COLO668 (cell line): ENCODE measurements at regions not wholly inside any gene's neighbourhood (a gene's known extent, or its start where the extent isn't known, plus 50 kb on each side); places are given as distances from the start of the nearest gene placed in this dataset.
"Not testable (repeated sequence)": the region's sequence is repeated elsewhere in the genome, so short reads cannot be mapped to it uniquely, and the experiment has no call there.

ENCODE experiments used
- DNase-seq: peaks from one replicate; lab custom pipeline; 2025; ENCODE audit not compliant: unreplicated experiment; lab: John Stamatoyannopoulos, UW

DNA sequence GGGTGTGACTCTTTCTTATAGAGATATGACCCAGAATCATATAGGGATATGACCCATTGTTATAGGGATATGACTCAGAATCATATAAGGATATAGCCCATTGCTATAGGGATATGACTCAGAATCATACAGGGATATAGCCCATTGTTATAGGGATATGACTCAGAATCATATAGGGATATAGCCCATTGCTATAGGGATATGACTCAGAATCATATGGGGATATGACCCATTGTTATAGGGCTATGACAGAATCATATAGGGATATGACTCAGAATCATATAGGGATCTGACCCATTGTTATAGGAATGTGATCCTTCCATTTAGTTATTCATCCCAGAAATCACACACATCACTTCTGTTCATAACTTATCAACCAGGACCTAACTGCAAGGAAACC, 312.2 kb upstream of the ADARB2 start:
- no peak for DNase-seq

DNA sequence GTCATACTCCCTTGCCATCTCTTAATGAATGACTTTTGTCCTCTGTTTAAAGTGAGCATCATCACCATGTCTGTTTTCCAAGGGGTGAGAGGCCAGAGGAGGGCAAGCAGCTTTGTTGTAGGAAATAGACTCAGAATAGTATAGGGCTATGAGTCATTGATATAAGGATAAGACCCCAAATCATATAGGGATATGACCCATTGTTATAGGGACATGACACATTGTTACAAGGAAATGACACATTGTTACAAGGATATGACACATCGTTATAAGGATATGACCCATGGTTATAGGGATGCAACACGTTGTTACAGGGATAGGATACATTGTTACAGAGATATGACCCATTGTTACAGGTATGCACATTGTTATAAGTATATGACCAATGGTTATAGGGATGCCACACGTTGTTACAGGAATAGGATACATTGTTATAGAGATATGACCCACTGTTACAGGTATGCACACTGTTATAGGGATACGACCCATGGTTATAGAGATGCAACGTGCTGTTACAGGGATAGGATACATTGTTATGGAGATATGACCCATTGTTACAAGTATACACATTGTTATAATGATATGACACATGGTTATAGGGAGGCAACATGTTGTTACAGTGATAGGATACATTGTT, 311.1 kb upstream of the ADARB2 start:
- no peak for DNase-seq

DNA sequence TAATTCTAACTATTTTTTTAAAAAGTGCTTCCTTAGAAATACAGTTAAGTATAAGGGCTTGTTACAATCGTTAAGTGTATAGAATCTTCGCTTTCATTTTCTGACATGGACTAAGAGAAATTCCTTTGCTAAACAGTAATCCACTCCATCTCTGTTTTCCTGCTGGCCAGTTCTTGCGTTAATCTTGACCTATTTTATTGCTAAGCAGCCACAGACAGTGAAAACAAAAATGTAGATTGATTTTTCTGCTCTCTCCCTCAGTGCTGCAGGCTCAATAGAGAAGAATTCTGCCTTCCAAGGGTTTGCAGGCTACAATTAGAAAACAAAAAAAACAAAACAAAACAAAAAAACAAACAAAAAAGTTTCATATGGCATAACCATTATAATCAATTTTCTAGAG, 310.4 kb upstream of the ADARB2 start:
- no peak for DNase-seq

DNA sequence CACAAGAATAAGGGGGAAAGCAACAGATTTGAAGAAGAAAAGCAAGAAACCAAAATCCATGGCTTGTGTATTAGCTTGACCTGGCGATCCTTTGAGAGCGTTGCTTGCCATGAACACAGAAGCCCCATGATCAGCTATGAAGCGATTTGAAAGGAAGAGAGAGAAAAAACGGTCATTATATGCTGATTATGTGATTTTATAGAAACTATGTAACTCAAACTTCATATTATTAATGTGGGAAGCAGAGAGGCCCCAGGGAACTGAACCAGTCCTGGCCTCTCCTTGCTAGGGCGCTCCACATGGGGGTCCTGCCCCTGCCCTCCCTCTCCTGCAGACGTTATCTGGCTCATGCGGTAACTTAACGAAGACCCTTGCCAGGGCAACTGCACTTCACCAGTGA, 306.1 kb upstream of the ADARB2 start:
- DNase-seq = no peak

DNA sequence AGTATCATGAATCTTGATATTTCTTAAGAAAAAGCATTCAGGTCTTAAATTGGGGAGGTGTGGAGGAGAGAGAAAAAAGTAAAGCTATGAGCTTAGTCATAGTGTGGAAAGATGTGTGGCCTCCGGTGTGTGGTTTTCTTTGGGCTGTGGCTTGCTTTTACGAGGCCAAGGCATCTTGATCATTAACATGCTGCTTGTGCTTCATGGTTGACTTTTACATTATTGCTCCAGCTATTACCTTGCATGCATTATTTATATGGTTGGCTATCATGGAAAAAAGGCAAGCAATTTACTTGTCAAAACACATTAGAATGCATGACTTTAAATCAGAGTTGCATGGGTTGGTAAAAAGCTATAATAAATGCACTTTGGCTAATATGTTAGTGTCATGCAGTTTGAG, 300.7 kb upstream of the ADARB2 start:
- no peak for DNase-seq

DNA sequence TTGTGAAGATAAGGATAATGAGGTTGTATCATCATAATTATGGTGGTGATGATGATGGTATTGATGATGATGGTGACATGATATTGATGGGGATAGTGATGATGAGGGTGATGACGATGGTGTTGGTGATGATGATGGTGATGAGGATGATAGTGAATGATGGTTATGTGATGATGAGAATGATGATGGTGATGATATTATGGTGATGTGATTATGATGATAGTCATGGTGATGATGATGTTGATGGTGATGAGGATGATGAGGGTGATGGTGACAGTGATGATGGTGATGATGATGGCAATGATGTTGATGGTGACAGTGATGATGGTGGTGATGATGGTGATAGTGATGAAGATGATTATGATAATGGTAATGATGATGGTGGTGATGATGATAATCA, 299.9 kb upstream of the ADARB2 start:
- DNase-seq = no peak

DNA sequence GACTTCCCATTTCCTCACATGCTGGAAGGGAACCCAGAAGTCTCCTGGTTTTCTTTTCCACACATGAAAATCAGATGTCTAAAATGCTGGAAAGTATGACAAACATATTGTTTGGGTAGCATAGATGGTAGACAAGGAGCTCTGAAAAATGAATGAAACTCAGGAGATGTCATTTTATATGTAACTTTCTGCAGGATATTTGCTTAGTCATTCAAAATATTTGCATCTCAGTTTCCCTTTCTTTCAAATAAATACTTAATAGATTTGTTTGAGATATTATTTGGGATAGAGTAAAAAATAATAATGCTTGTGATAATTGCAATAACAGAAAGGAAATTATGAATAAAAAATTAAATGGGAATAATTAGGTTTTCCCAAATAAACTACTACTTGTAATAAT, 298.9 kb upstream of the ADARB2 start:
- DNase-seq = no peak

DNA sequence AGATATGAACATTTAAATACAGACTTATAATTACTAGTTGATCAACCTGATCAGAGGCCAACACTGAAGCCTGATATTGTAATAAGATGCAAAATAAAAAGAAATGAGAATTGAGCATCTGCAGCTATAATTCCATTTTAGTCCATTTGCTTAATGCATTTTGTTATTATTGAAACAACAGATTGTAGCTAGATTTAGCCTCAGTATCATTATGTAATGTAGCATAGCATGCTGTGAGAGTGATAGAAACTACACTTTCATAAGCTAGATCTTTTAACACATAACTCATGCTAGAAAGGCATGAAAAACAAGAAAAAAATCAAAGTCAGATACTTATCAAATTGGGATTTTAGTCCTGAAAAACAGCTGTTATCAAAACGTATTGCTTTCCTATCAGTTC, 292.7 kb upstream of the ADARB2 start:
- DNase-seq = no peak

DNA sequence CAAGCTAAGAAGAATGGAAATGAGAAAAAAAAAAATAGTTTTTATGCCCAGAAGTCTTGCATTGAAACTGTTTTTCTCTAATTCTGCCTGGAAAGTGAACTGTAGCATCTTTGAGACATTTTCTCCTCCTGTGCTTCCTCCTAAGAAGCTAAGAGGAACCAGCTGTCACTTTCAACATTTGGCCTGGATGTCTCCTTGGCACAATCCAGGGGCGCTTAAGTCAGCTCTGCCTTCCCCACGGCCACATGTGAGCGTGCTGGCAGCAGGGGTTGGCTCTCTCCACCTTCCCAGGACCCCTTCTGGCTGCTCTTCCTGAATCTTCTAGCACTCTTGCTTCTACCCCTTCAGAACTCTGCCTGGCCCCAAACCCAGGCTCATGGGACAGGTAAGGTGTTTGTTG, 289.6 kb upstream of the ADARB2 start:
- DNase-seq = no peak

DNA sequence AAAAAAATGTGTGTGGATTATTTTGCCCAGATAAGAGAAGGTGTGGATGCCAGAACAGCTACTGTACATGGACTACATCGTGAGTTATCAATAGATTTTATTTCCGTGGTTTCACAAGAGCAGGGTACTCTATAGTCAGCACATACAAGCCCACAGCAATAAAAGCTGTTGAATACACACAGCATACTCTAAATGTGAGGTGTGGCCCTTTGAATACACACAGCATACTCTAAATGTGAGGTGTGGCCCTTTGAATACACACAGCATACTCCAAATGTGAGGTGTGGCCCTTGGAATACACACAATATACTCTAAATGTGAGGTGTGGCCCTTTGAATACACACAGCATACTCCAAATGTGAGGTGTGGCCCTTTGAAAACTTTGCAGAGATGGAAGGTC, 287.4 kb upstream of the ADARB2 start:
- not testable (repeated sequence) for DNase-seq

DNA sequence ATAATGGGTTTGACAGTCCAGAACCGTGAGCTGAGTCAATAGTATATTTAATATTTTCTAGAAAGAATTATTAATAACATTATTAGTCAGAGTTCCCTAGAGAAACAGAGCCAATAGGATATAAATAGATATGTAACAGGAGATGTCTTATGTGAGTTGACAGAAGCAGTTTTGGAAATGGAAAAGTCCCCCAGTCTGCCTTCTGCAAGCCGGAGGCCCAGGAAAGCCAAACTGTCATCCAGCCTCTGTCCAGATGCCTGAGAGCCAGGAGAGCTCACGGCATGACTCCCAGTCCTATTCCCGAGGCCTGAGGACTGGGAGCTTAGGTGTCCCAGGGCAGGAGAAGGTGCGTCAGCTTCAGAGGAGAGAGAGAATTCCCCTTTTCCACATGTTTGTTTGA, 286.4 kb upstream of the ADARB2 start:
- no peak for DNase-seq

DNA sequence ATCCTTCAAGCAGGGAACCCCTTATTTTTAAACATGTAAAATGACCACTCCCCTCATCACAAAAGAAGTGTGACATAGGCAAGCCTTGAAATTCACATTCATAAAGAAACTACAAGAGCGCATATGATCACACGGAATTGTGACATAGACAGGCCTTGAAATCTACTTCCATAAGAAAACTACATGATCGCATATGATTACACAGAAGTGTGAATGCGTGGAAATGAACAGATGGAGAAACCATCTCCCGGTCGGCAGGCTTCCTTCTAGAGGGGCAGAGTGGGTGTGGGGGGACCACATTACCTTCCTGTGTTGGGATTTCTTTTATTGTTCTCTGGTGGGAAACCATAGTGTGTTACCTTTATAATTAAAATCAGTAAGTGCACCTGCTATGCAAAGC, 285.1 kb upstream of the ADARB2 start:
- no peak for DNase-seq

DNA sequence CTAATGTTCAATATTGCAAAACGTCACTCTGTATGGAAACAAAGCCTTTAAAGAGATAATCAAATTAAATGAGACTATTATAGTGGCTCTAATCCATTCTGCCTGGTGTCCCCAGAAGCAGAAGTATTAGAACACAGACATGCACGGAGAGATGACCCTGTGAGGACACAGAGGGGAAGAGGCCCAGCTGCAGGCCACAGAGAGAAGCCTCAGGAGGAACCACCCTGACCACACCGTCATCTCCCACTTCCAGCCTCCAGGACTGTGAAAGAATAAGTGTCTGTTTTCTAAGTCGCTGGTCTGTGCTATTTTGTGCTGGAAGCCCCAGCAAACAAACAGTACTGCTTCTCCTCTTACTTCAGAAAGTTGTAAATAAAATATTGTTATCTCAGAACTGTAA, 283.5 kb upstream of the ADARB2 start:
- no peak for DNase-seq

DNA sequence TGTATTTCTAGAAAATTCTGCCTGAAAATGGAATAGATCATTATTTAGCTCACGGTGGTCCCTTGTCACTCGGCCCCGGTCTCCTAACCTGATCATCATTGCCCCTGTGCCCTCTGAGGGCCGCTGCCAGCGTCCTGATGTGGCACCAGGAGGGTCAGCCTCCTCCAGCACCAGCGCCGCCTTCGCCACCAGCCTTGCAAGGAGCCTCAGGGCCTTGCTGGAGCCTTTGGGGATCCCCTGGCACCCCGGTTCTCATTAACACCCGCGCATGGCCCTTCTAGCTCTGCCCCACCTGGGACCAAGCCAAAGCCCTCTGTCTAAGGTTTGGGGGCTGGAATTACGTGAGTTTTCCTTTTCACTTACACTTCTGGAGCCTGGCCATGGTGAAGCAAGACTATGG, 282.5 kb upstream of the ADARB2 start:
- DNase-seq = no peak

DNA sequence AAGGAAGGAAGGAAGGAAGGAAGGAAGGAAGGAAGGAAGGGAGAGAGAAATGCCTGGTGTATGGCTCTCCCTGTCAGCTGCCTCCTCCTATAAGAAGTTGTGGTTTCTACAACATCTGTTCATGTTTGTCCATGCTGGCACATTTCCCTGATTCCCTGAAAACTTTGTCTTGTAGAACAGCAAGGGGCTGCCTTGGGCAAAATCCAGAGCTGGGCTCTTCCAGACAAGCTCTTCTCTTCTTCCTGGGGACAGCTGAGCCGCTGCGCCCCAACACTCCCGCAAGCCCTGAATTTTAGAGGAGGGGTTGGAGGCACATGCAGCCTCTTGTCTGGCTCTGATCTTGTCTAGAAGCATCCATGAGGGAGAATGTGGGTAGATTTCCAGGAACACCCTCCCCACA, 282.0 kb upstream of the ADARB2 start:
- DNase-seq = no peak

DNA sequence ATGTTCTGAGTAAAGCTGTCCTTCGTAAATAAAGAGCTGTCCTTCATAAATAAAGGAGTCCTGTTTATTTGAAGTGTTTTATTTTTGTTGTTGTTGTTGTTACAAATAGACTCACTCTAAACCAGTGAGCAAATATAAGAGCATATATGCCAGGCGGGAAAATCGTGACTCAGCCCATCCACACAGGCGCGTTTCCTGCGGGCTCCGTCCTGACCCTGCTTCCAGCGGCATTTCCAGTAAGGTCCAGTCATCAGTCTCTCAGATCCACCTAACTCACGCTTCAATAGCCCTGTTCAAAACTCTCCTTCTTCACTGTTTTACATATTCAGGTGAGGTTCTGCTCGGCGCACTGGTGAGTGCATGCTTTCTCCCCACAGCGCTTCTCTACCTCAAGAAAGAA, 277.2 kb upstream of the ADARB2 start:
- no peak for DNase-seq

DNA sequence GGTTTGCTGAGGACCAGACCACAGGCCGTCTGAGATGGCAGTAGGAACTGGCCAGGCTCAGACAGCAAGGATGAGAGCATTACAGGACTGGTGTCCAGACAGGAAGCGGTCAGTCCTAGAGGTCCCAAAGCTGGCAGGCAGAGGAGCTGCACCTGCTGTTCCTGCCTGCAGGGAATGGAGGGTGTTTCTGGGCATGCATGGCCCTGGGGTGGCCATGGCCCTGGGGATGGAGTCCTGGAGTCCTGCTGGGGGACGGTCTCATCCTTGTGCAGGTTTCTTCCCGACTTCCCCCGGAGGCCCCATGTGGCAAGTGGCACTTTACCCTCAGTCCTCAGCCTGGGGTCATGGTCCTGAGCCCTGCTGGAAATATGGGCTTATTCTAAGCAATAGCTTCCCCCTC, 274.9 kb upstream of the ADARB2 start:
- no peak for DNase-seq

DNA sequence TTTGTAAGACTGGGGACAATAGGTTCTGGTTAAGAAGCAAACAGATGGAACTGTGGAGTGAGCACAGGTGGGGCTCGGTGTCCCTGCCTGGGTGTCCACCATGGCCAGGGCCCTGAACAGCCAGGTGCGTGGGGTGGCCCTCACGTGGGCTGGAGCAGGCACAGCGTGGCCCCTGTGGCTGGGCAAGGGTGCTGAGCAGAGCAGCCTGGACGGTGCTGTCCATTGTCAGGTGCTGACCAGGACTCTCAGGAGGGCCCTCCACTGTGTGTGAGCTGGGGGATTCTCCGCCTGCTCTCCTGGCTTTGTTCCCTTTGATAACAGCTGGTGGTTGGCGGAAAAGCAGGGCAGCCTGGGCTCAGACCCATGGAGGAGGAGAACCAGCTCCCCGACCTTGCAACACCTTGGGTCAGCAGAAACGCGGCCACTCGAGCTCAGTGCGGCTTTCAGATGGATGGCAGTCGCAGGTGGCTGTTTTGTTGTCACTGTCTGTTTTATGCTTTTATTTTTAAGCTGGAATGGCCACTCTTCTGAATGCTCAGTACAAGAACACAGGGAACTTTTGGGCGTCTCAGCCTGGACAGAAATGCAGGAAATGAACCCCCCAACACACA, 273.9 kb upstream of the ADARB2 start:
- DNase-seq = no peak

DNA sequence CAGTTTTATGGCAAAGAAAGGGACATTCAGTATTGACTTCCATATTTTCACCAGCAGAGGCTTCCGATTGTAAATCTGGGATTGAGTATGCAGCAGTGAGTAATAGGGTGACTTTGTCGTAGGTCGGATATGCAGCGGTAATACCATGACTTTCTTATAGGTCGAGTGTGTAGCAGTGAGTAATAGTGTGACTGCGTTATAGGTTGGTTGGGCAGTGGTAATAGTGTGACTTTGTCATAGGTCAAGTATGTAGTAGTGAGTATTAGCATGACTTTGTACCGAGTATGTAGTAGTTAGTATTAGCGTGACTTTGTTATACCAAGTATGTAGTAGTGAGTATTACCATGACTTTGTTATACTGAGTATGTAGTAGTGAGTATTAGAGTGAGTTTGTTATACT, 268.2 kb upstream of the ADARB2 start:
- DNase-seq = no peak

DNA sequence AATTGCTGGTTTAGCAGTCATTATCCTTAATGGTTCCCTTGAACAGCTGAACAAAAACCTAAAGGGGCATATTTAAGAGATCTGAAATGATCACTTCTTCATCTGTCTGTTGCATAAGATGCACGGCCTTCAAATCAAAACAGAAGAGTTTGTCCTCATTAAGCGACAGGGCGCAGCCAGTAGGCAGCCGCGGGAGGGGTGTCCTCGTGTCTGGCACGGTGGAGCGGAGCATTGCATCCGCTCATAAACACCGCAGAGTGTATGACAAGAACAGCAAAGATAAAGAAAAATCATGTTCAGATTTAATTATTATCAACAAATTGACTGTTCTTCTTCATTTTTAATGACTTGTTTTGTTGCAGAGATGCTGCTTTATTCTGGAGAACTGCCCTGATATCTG, 255.6 kb upstream of the ADARB2 start:
- no peak for DNase-seq

DNA sequence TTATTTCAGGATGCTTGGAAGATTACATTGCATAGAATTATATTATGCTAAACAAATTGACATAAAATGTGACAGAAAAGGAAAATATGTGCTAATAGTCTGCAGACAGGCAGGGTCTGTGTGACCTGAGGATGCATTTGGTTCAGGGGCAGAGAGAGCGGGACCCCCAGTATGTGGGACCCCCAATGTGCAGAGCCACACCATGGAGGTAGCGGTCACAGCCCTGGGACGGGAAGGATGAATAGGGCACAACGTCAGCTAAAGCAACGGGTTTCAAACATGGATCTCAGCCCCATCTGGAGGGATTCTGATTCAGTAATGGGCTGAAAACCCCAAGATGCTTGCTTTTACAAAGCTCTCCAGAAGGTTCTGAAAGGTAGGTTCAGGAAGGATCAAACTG, 251.8 kb upstream of the ADARB2 start:
- no peak for DNase-seq

DNA sequence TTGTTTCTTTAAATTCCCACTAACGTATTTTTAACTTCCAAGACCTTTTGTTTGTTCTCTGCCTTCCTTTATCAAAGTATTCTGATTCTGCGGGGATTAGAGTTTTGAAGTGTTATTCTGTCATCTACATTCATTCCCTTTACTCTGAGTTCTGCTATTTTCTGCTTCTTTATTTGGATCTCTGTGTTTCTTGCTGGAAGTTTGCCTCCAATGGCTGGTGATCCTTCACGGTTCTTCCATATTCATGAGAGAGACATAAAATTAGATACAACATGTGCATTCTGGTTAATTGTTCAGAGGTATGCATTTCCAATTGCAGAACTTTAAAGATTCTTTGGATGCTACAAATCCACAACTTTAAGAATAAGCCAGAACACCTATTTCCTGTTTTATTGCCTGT, 244.7 kb upstream of the ADARB2 start:
- no peak for DNase-seq

DNA sequence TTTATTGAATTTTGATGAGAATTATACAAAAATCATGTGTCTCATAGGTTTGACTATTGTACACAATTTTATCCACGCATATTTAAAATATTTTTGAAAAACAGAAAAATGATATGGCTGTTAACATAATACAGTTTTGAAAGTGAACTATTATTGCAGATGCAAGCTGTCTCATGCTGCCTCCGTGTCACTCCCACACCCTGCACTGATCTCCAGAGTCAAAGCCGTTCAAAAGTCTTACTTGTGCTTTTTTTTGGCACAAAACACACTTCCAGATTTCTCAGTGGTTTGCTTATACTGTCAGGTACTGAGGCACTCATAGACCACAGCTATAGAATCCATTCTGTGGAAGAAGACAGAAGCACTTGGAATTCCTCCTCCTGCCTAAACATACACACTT, 243.1 kb upstream of the ADARB2 start:
- no peak for DNase-seq
